ENCODE measurements at regions not wholly inside any gene's neighbourhood (a gene's known extent, or its start where the extent isn't known, plus 50 kb on each side); places are given as distances from the start of the nearest gene placed in this dataset.
"Not testable (repeated sequence)": the region's sequence is repeated elsewhere in the genome, so short reads cannot be mapped to it uniquely, and the experiment has no call there.

GRCh38 chr11:109480251-109480650 lies 58.3 kb downstream of the C11orf87 start:
- DNase-seq: no peak

GRCh38 chr11:109486129-109486528 lies 64.1 kb downstream of the C11orf87 start:
- DNase-seq: no peak

DNA sequence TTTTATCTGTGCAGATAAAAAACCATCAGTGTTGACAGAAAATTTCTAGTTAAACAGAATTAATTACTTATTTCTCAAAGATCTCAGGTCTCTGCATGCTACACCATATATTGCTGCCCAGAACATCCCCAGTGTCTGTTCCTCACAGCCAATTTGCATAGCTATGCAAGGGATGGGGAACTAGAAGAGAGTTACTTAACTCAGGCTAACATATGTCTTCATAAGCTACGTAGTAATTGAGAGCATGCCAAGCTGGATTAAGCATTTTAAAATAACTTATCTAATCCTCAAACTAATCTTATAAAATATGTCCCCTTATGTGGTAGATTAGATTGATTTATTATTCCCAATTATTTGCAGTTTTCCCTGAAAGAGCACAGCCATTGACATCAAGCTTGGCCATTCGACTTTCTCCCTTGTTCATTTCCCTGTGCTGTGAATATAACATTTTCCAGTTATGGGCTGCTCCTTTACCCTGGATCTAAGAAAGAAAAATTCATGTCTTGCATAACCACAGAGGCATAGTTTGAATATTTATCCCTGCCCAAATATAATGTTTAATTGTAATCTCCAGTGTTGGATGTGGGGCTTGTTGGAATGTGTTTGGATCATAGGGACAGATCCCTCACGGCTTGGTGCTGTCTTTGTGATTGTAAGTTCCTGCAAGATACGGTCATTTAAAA lies 69.1 kb downstream of the C11orf87 start:
- DNase-seq: no peak

- no peak for DNase-seq
Observed at GRCh38 chr11:109506115-109506514, 84.1 kb downstream of the C11orf87 start.

DNA sequence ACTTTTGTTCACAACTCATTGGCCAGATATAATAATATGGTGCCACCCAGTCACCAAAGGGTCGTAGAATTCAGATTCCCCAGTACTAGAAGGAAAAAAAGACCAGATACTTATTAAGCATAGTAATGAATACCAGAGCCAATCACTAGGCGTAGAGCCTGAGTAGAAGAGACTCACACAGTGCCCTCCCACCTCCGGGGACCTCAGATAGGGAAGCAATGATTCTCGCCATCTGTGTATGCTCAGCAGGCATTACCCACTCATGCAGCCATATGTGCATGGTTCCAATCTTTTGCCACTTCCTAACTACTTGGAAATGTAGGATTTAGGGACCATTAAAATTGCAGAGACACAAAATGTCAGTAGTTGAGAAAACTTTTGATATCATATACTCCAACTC lies 85.3 kb downstream of the C11orf87 start:
- DNase-seq: peak; percentile 16

GRCh38 chr11:109507836-109508561 lies 86.0 kb downstream of the C11orf87 start:
- DNase-seq: no peak

DNA sequence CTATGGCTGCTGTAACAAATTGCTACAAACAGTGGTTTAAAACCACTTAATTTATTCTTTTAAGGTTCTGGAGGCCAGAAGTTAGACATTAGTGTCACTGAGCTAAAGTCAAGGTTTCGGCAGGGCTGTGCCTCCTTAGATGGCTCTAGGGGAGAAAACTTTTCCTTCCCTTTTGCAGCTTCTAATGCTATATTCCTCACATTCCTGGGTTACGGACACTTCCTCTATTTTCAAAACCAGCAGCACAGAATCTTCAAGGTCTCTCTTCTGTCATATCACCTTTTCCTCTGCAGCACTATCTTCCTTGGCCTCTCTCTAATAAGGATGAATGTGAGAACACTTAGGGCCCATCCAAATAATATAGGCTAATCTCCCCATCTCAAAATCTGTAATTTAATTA lies 87.0 kb downstream of the C11orf87 start:
- no peak for DNase-seq

DNA sequence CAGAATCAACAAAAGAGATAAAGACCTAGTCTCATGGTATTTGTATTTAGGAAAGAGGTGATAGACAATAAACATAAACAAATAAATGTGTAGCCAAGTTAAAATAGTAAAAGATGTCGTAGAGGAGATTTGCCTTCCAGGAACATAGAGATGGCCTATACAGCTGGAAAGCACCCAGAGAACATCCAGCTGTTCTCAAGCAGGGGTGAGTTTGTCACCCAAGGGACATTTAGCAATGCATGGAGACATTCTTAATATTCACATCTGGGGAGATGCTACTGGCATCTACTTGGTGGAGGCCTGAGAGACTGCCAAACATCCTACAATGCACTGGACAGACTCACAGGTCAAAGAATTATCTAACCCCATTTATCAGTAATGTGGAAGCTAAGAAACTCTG lies 88.3 kb downstream of the C11orf87 start:
- no peak for DNase-seq

DNA sequence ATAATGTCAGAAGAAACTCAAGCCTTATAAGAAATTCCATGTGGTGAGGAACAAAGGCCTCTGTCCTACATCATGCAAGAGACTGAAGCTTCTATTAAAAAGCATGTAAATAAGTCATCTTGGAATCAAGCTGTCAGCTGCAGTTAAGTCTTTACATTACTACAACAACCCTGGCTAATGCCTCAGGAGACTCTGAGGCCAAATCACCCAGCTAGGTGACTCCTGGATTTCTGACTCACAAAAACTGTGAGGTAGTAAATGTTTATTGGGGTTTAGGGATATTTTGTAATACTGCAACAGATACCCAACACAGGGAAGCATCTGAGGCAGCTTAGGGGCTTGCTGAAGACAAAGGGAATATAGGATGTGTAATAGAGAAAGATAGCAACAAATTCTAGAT lies 89.6 kb downstream of the C11orf87 start:
- no peak for DNase-seq

- DNase-seq: no peak
Observed at GRCh38 chr11:109512249-109512648, 90.3 kb downstream of the C11orf87 start.

GRCh38 chr11:109512680-109513079 lies 90.7 kb downstream of the C11orf87 start:
- DNase-seq: no peak

DNA sequence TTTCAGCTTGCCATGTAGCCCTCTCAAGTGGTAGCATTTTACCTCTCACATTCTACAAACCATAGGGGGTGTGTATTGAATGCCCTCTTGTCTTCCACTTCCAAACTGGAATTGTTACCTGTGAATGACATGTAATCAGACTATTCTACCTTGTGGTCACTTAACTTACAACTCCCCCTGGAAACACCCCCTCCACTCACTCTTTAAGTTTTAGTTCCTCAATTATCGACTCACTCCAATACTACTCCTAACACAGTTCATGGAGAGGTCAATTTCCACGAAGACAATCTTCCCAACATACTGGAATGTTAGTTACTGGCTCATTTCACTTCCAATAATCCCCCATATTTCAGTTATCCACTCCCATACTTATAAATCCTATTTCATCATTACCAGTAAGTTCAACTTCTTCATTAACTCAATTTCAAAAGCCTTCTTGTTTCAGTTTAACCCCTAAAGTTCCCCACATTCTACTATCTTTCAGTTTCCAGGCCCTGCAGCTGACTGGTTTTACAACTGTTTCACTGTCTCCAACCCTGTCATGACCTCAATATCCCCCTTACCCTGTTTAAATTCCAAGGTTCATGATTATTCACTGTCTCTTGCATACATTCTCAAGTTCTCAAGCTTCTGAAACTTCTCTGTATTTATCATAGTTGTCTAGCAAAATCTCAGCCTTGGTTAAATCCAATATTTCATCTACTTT lies 92.5 kb downstream of the C11orf87 start:
- no peak for DNase-seq

- DNase-seq: no peak
Observed at GRCh38 chr11:109519253-109519652, 97.3 kb downstream of the C11orf87 start.

- DNase-seq: no peak
Observed at GRCh38 chr11:109521571-109522086, 99.6 kb downstream of the C11orf87 start.

DNA sequence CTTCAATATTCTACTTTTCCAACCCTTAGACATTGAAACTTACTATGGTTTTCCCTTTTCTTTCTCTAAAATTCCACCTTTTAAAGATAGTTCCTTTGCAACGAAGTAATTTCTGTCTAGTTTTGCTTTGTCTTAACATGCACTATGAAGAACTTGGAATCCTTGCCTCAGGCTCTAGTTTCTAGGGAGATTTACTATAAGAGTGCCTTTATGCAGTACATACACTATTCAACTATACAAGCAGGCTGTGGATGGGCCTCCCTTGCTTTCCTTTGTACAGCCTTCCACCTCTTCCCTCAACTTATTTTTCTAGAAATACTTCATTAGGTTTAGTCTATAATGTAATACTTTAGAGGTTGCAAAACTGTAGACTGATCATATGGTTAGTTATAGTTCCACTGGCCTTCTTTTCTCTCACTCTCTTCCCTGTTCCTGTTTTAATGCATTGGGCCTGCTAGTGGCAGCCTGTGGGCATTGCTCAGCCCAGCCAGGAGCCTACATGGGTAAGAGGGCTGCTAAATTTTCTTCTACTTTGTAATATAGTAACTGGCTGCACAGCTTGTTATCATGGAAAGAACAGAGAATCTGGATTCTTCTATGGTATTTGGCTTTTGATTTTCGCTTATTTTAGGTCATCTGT lies 100.2 kb downstream of the C11orf87 start:
- no peak for DNase-seq

DNA sequence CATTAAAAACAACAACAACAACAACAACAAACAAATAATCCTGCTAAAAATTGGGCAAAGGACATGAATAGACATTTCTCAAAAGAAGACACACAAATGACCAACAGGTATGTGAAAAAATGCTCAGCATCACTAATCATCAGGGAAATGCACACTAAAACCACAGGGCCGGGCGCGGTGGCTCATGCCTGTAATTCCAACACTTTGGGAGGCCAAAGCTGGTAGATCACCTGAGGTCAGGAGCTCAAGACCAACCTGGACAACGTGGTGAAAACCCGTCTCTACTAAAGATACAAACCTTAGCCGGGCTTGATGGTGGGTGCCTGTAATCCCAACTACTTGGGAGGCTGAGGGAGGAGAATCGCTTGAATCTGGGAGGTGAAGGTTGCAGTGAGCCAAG lies 103.6 kb downstream of the C11orf87 start:
- not testable (repeated sequence) for DNase-seq

DNA sequence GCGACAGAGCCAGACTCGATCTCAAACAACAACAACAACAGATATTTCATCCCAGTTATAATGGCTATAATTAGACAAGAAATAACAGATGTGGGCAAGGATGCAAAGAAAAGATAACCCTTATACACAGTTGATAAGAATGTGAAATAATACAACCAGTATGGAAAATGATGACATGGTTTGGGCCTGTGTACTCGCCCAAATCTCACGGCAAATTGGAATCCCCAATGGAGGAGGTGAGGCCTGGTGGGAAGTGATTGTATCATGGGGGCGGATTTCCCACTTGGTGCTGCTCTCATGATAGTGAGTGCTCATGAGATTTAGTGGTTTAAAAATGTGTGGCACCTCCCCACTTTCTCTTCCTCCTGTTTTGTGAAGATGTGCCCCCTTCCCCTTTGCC lies 104.1 kb downstream of the C11orf87 start:
- DNase-seq: no peak

DNA sequence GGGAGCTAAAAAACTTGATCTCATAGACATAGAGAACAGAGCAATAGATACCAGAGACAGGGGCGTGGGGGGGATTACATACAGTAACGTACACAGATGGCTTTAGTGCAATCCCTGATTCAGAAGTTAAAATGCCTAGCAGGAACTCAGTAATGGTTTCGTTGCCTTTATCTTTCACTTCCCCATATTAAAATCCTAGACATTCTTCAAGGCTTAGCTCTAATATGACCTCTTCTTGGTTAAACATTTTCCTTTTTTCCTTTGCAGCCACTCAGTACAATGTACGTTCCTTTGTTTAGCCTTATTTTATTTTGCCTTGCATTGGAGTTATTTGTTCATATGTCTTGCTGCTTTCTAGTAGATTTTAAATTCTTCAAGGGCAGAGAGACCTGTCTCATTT lies 104.9 kb downstream of the C11orf87 start:
- no peak for DNase-seq

DNA sequence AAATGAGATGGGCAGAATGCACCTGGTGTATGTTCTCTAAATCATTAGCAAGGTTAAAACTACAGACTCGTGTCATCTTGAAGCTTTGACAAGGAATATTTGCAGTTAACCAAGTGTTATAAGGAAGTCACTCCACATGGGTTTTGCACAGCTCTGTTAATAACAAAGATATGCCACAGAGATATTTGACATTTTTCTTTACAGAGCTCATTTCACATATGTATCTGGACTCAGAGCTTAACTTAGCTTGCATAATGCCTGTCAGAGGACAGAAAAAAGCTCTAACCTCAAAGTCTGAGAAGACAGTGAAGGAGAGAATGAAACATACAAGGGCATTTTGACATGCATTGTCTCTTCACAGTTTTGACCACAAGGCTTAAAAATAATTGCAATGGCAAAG lies 105.5 kb downstream of the C11orf87 start:
- no peak for DNase-seq

GRCh38 chr11:109547356-109548027 lies 125.5 kb downstream of the C11orf87 start:
- DNase-seq: no peak

DNA sequence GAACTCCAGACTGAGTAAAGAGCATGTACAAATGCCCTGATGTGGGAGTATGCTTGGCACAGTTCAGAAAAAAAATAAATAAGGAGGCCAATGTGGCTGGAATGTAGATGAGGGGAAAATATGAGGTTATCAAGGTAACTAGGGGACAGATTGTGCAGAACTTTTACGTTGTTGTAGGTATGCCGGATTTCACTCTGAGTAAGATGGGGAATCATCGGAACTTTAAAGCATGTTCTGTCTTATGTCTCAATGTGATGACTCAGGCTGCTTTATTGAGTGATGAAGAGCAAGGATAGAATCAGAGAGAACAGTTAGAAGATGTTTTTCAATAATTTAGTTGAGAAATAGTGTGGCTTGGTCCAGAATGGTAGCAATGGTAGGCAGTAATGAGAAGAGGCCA lies 130.4 kb downstream of the C11orf87 start:
- no peak for DNase-seq

GRCh38 chr11:109553284-109553683 lies 131.3 kb downstream of the C11orf87 start:
- DNase-seq: no peak

DNA sequence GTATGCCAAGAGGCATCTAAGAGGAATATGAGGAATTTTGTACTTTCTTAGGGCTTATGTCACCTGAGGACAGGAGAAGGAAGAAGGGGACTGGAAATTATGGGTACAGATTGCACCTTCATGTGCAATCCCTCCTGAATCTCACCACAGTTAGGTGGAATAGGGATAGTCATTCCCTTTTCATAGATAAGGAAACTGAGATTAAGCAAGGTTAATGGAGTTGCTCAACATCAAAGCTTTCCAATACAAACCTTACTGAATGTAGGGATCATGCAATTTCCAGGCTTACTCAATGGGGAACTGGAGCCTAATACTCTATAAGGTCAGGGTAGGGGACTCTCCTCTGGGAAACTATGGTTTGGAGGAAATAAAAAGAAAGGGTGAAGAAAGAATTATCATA lies 133.0 kb downstream of the C11orf87 start:
- no peak for DNase-seq
